RWPE2 (cell line): ENCODE measurements at regions not wholly inside any gene's neighbourhood (a gene's known extent, or its start where the extent isn't known, plus 50 kb on each side); places are given as distances from the start of the nearest gene placed in this dataset.

ENCODE experiments used
- ATAC-seq: fragments of 200-7000 bp; cut with Tn5 transposase; 3 replicates; pipeline ENCODE4 v1.9.1; 2021; ENCODE audit warnings: low read depth
- DNase-seq: peaks from one replicate; pipeline ENCODE4 v3.0.0-alpha.2; 2020; ENCODE audit warnings: low spot score
- H3K27ac ChIP-seq: fragments of 450-650 bp; 2 replicates; pipeline ENCODE4 v1.5.1; 2017; ENCODE audit warnings: mild to moderate bottlenecking; ENCODE audit not compliant: poor library complexity, severe bottlenecking
- H3K27me3 ChIP-seq: fragments of 250-450 bp; sonication (Bioruptor Pico); 2 replicates; pipeline ENCODE4 v1.5.1; 2021; ENCODE audit warnings: mild to moderate bottlenecking, moderate library complexity; ENCODE audit not compliant: insufficient read depth, poor library complexity, severe bottlenecking
- H3K36me3 ChIP-seq: fragments of 250-450 bp; sonication (Bioruptor Pico); 2 replicates; pipeline ENCODE4 v1.5.1; 2020; ENCODE audit warnings: low read depth, mild to moderate bottlenecking, moderate library complexity
- H3K4me1 ChIP-seq: fragments of 250-450 bp; sonication (Bioruptor Pico); 2 replicates; pipeline ENCODE4 v1.5.1; 2021; ENCODE audit warnings: mild to moderate bottlenecking, moderate library complexity; ENCODE audit not compliant: insufficient read depth, poor library complexity, severe bottlenecking
- H3K4me3 ChIP-seq: fragments of 250-450 bp; sonication (Bioruptor Pico); 2 replicates; pipeline ENCODE4 v1.5.1; 2021; ENCODE audit warnings: mild to moderate bottlenecking, moderate library complexity; ENCODE audit not compliant: severe bottlenecking
- H3K9me3 ChIP-seq: fragments of 250-450 bp; sonication (Bioruptor Pico); 2 replicates; pipeline ENCODE4 v1.5.1; 2021; ENCODE audit warnings: mild to moderate bottlenecking, moderate library complexity; ENCODE audit not compliant: severe bottlenecking
- CTCF ChIP-seq: fragments of 450-650 bp; IDR thresholded peaks from one replicate; pipeline ENCODE4 v1.5.1; 2017; ENCODE audit warnings: mild to moderate bottlenecking, moderate library complexity; ENCODE audit not compliant: poor library complexity, severe bottlenecking

- no peak for ATAC-seq
- Histone ChIP-seq H3K4me3 (no peak overlapping the region), H3K36me3 (no peaks in the 10 kb centered on the region), H3K9me3 (no peaks in the 10 kb centered on the region), H3K4me1 (peaks cover 23% of the 10 kb centered on the region), H3K27me3 (no peaks in the 10 kb centered on the region), H3K27ac (no peak overlapping the region)
- no peak for DNase-seq
- no peak for TF ChIP-seq CTCF
Observed at GRCh38 chr11:86181379-86181778, 63.2 kb upstream of the EED start.

GRCh38 chr11:86180851-86181250 lies 63.7 kb upstream of the EED start:
- H3K4me3 ChIP-seq, result no peak overlapping the region
- no peak overlapping the region for H3K27ac ChIP-seq
- no peaks in the 10 kb centered on the region for H3K9me3 ChIP-seq
- no peak for TF ChIP-seq CTCF
- H3K4me1 ChIP-seq, result peaks cover 28% of the 10 kb centered on the region
- no peaks in the 10 kb centered on the region for H3K36me3 ChIP-seq
- ATAC-seq, result no peak
- DNase-seq, result no peak
- no peaks in the 10 kb centered on the region for H3K27me3 ChIP-seq

GRCh38 chr11:86180423-86180822 lies 64.1 kb upstream of the EED start:
- no peak for TF ChIP-seq CTCF
- Histone ChIP-seq H3K36me3 (no peaks in the 10 kb centered on the region), H3K4me1 (peaks cover 28% of the 10 kb centered on the region), H3K4me3 (no peak overlapping the region), H3K27ac (no peak overlapping the region), H3K9me3 (no peaks in the 10 kb centered on the region), H3K27me3 (no peaks in the 10 kb centered on the region)
- no peak for DNase-seq
- no peak for ATAC-seq

- no peaks in the 10 kb centered on the region for H3K36me3 ChIP-seq
- H3K4me3 ChIP-seq, result no peak overlapping the region
- no peaks in the 10 kb centered on the region for H3K27me3 ChIP-seq
- ATAC-seq (no peak), DNase-seq (no peak)
- no peaks in the 10 kb centered on the region for H3K9me3 ChIP-seq
- H3K27ac ChIP-seq, result no peak overlapping the region
- no peak for TF ChIP-seq CTCF
- H3K4me1 ChIP-seq, result peaks cover 35% of the 10 kb centered on the region
Observed at GRCh38 chr11:86179646-86180064, 64.9 kb upstream of the EED start.

- no peak for DNase-seq
- Histone ChIP-seq H3K36me3 (no peaks in the 10 kb centered on the region), H3K4me1 (peaks cover 35% of the 10 kb centered on the region), H3K4me3 (no peak overlapping the region), H3K27me3 (no peaks in the 10 kb centered on the region), H3K27ac (peak overlapping the region; percentile 97), H3K9me3 (no peaks in the 10 kb centered on the region)
- no peak for TF ChIP-seq CTCF
- no peak for ATAC-seq
Observed at GRCh38 chr11:86177302-86177701, 67.3 kb upstream of the EED start.
